ENCODE measurements at regions not wholly inside any gene's neighbourhood (a gene's known extent, or its start where the extent isn't known, plus 50 kb on each side); places are given as distances from the start of the nearest gene placed in this dataset.
"Not testable (repeated sequence)": the region's sequence is repeated elsewhere in the genome, so short reads cannot be mapped to it uniquely, and the experiment has no call there.

- Histone ChIP-seq H3K4me1 (ENCODE audit: insufficient read depth, low read length) (no peaks in the 10 kb centered on the region), H3K79me2 (ENCODE audit: insufficient read depth, low read length) (no peaks in the 10 kb centered on the region), H2BK12ac (ENCODE audit: insufficient read length, low read depth, low read length) (no peak overlapping the region), H3K4ac (ENCODE audit: low read depth, low read length) (no peak overlapping the region), H2AFZ (ENCODE audit: low read length) (no peak overlapping the region), H2BK15ac (ENCODE audit: low read depth, low read length) (no peak overlapping the region), H2BK120ac (ENCODE audit: low read depth, low read length, poor library complexity, severe bottlenecking) (no peak overlapping the region), H3K56ac (ENCODE audit: insufficient read length, low read depth, low read length) (no peak overlapping the region), H3K18ac (ENCODE audit: insufficient read length, low read depth, low read length) (no peak overlapping the region), H3K9ac (ENCODE audit: extremely low read depth, insufficient read length, low read length) (no peak overlapping the region), H3K79me1 (ENCODE audit: insufficient read depth, low read depth, low read length, poor library complexity, severe bottlenecking) (no peaks in the 10 kb centered on the region), H4K20me1 (ENCODE audit: control insufficient read depth, insufficient read depth, insufficient read length) (no peaks in the 10 kb centered on the region), H2BK20ac (ENCODE audit: low read depth, low read length, poor library complexity, severe bottlenecking) (no peak overlapping the region), H3K4me2 (ENCODE audit: insufficient read depth, insufficient read length, low read length) (no peak overlapping the region), H2AK5ac (ENCODE audit: insufficient read length, low read length) (no peak overlapping the region), H3K27ac (ENCODE audit: insufficient read length, low read depth, low read length) (no peak overlapping the region), H3K9me3 (ENCODE audit: control insufficient read depth, low read depth, low read length) (no peaks in the 10 kb centered on the region), H3K23ac (ENCODE audit: insufficient read length, low read depth, low read length) (no peak overlapping the region), H4K8ac (replicated peaks; ENCODE audit: insufficient read length, low read depth, low read length) (no peak overlapping the region), H3K14ac (ENCODE audit: insufficient read depth, low read length) (no peak overlapping the region), H4K91ac (ENCODE audit: insufficient read length, low read depth, low read length) (no peak overlapping the region), H3K23me2 (ENCODE audit: insufficient read length, low read depth, low read length, poor library complexity, severe bottlenecking) (no peaks in the 10 kb centered on the region), H3K27me3 (ENCODE audit: insufficient read depth, low read length) (no peaks in the 10 kb centered on the region), H2BK5ac (ENCODE audit: insufficient read length, low read length) (no peak overlapping the region), H3T11ph (ENCODE audit: low read length) (no peak overlapping the region), H4K5ac (ENCODE audit: insufficient read length, low read depth, low read length) (no peak overlapping the region)
- Mint-ChIP-seq H3K36me3 (ENCODE audit: insufficient read depth in 1 of 3, low read depth in 3 of 3) (0 out of 7 replicates have a peak, but pooled peaks cover 0 to 4% (median 0%) of the 10 kb centered on the region in 3 experiments), H3K27ac (no peak overlapping the region; a peak in 3 of 7 replicates), H3K4me3 (no peak overlapping the region; a peak in 1 of 5 replicates), H3K27me3 (ENCODE audit: low read depth) (no peaks in the 10 kb centered on the region), H3K4me1 (peaks cover 14 to 22% of the 10 kb centered on the region in 2 experiments), H3K9me3 (peaks cover 0 to 4% of the 10 kb centered on the region in 2 experiments; a peak in 1 of 5 replicates)
- TF ChIP-seq CTCF (conservative IDR thresholded peaks at IDR 0.05), result no peak
- DNase-seq, result no peak
- no CpG with 5 or more reads among the region's 3 CpGs for WGBS (ENCODE audit: extremely low coverage, insufficient read length, low lambda C conversion rate)
Measured at GRCh38 chr1:182299728-182300616, 91.6 kb downstream of the GLUL start.

- not testable (repeated sequence) for H3K4me2 ChIP-seq (ENCODE audit: insufficient read depth, insufficient read length, low read length); H3K9ac ChIP-seq (ENCODE audit: extremely low read depth, insufficient read length, low read length); H2BK5ac ChIP-seq (ENCODE audit: insufficient read length, low read length); H3K4ac ChIP-seq (ENCODE audit: low read depth, low read length); H4K91ac ChIP-seq (ENCODE audit: insufficient read length, low read depth, low read length); H3K27me3 ChIP-seq (ENCODE audit: insufficient read depth, low read length); H3K23me2 ChIP-seq (ENCODE audit: insufficient read length, low read depth, low read length, poor library complexity, severe bottlenecking); H3K9me3 Mint-ChIP-seq; H2AFZ ChIP-seq (ENCODE audit: low read length); H3K4me3 Mint-ChIP-seq; H3K36me3 Mint-ChIP-seq (ENCODE audit: insufficient read depth in 1 of 3, low read depth in 3 of 3); H2BK120ac ChIP-seq (ENCODE audit: low read depth, low read length, poor library complexity, severe bottlenecking); H2AK5ac ChIP-seq (ENCODE audit: insufficient read length, low read length); H3K79me2 ChIP-seq (ENCODE audit: insufficient read depth, low read length); H4K5ac ChIP-seq (ENCODE audit: insufficient read length, low read depth, low read length); DNase-seq; H2BK20ac ChIP-seq (ENCODE audit: low read depth, low read length, poor library complexity, severe bottlenecking); H3K27ac Mint-ChIP-seq; H2BK12ac ChIP-seq (ENCODE audit: insufficient read length, low read depth, low read length); H3T11ph ChIP-seq (ENCODE audit: low read length); H3K79me1 ChIP-seq (ENCODE audit: insufficient read depth, low read depth, low read length, poor library complexity, severe bottlenecking); H3K27me3 Mint-ChIP-seq (ENCODE audit: low read depth); H4K20me1 ChIP-seq (ENCODE audit: control insufficient read depth, insufficient read depth, insufficient read length); H2BK15ac ChIP-seq (ENCODE audit: low read depth, low read length); H3K27ac ChIP-seq (ENCODE audit: insufficient read length, low read depth, low read length); H3K56ac ChIP-seq (ENCODE audit: insufficient read length, low read depth, low read length); H3K23ac ChIP-seq (ENCODE audit: insufficient read length, low read depth, low read length); H3K18ac ChIP-seq (ENCODE audit: insufficient read length, low read depth, low read length); H3K9me3 ChIP-seq (ENCODE audit: control insufficient read depth, low read depth, low read length); H3K4me1 ChIP-seq (ENCODE audit: insufficient read depth, low read length); H4K8ac ChIP-seq (replicated peaks; ENCODE audit: insufficient read length, low read depth, low read length); H3K14ac ChIP-seq (ENCODE audit: insufficient read depth, low read length)
- peaks cover 14 to 22% of the 10 kb centered on the region in 2 experiments for H3K4me1 Mint-ChIP-seq
- no CpG with 5 or more reads among the region's 14 CpGs for WGBS (ENCODE audit: extremely low coverage, insufficient read length, low lambda C conversion rate)
Measured at GRCh38 chr1:182299054-182299727, 92.4 kb downstream of the GLUL start.

All from H9 (cell line).